DND-41 (cell line): ENCODE measurements at regions not wholly inside any gene's neighbourhood (a gene's known extent, or its start where the extent isn't known, plus 50 kb on each side); places are given as distances from the start of the nearest gene placed in this dataset.

ENCODE experiments used
- ATAC-seq: fragments of 200-7000 bp; cut with Tn5 transposase; 3 replicates; pipeline ENCODE4 v1.9.1; 2021; ENCODE audit warnings: low read depth; ENCODE audit not compliant: insufficient read depth
- DNase-seq: peaks from one replicate; pipeline ENCODE4 v3.0.0-alpha.2; 2020
- H2AFZ ChIP-seq: 2 replicates; pipeline ENCODE4 v1.6.0; 2012; ENCODE audit warnings: low read depth, low read length
- H3K27ac ChIP-seq: 2 replicates; pipeline ENCODE4 v1.5.1; 2012; ENCODE audit warnings: low read length, inconsistent platforms
- H3K27me3 ChIP-seq: fragments of 200-600 bp; sonication (generic); 2 replicates; pipeline ENCODE4 v1.6.0; 2012; ENCODE audit warnings: low read length, mild to moderate bottlenecking, inconsistent platforms; ENCODE audit not compliant: insufficient read depth, poor library complexity
- H3K36me3 ChIP-seq: 2 replicates; pipeline ENCODE4 v1.5.1; 2012; ENCODE audit warnings: low read length, inconsistent platforms; ENCODE audit not compliant: insufficient read depth
- H3K4me1 ChIP-seq: 2 replicates; pipeline ENCODE4 v1.5.1; 2012; ENCODE audit warnings: mild to moderate bottlenecking, low read length; ENCODE audit not compliant: insufficient read depth
- H3K4me2 ChIP-seq: 2 replicates; pipeline ENCODE4 v1.6.0; 2012; ENCODE audit warnings: mild to moderate bottlenecking, moderate library complexity, low read length, inconsistent platforms; ENCODE audit not compliant: insufficient read depth
- H3K4me3 ChIP-seq, 2 experiments: fragments of 200-600 bp in 1 of 2; shearing (Covaris generic) in 1 of 2; 2 replicates each; pipeline ENCODE4 v1.5.1; 2012 to 2016; ENCODE audit warnings: inconsistent platforms in 2 of 2, low read length in 2 of 2, mild to moderate bottlenecking in 2 of 2, low read depth in 1 of 2, moderate library complexity in 1 of 2
- H3K79me2 ChIP-seq: 2 replicates; pipeline ENCODE4 v1.6.0; 2012; ENCODE audit warnings: low read length, inconsistent platforms; ENCODE audit not compliant: insufficient read depth
- H3K9ac ChIP-seq: 2 replicates; pipeline ENCODE4 v1.6.0; 2012; ENCODE audit warnings: low read depth, mild to moderate bottlenecking, inconsistent platforms, low read length, moderate library complexity
- H3K9me3 ChIP-seq: 2 replicates; pipeline ENCODE4 v1.5.1; 2012; ENCODE audit warnings: low read length, moderate library complexity, mild to moderate bottlenecking, inconsistent platforms; ENCODE audit not compliant: insufficient read depth, severe bottlenecking
- H4K20me1 ChIP-seq: 2 replicates; pipeline ENCODE4 v1.6.0; 2012; ENCODE audit warnings: low read length; ENCODE audit not compliant: insufficient read depth
- CTCF ChIP-seq: IDR thresholded peaks from 2 replicates; pipeline ENCODE4 v1.5.1; 2012; ENCODE audit warnings: borderline replicate concordance, low read length, moderate library complexity, mild to moderate bottlenecking; ENCODE audit not compliant: poor library complexity, severe bottlenecking; ENCODE audit errors: extremely low read depth
- EZH2 ChIP-seq: IDR thresholded peaks from 3 replicates; pipeline ENCODE4 v1.6.1; 2012; ENCODE audit warnings: borderline replicate concordance, low read depth, mild to moderate bottlenecking, moderate library complexity, low read length, inconsistent platforms; ENCODE audit not compliant: severe bottlenecking

GRCh38 chr3:159413319-159413718, 575.3 kb upstream of the IL12A start:
- no peak for DNase-seq

GRCh38 chr3:159416856-159417255, 571.8 kb upstream of the IL12A start:
- H3K4me3 ChIP-seq, result no peak overlapping the region
- H3K9ac ChIP-seq, result no peak overlapping the region
- H3K27ac ChIP-seq, result no peak overlapping the region
- H3K27me3 ChIP-seq, result no peaks in the 10 kb centered on the region
- no peaks in the 10 kb centered on the region for H3K4me1 ChIP-seq
- H3K4me2 ChIP-seq, result no peak overlapping the region
- no peak for TF ChIP-seq CTCF
- no peak for TF ChIP-seq EZH2
- DNase-seq (no peak), ATAC-seq (no peak)
- no peaks in the 10 kb centered on the region for H4K20me1 ChIP-seq
- no peak overlapping the region for H2AFZ ChIP-seq
- no peaks in the 10 kb centered on the region for H3K79me2 ChIP-seq
- H3K36me3 ChIP-seq, result no peaks in the 10 kb centered on the region
- H3K9me3 ChIP-seq, result no peaks in the 10 kb centered on the region

More at GRCh38 chr3:159413319-159413718, 575.3 kb upstream of the IL12A start:
- no peak for ATAC-seq
- H3K27ac ChIP-seq, result no peak overlapping the region
- H3K9ac ChIP-seq, result no peak overlapping the region
- H3K9me3 ChIP-seq, result no peaks in the 10 kb centered on the region
- H3K4me1 ChIP-seq, result no peaks in the 10 kb centered on the region
- no peaks in the 10 kb centered on the region for H3K27me3 ChIP-seq
- no peaks in the 10 kb centered on the region for H4K20me1 ChIP-seq
- TF ChIP-seq EZH2 (no peak), CTCF (no peak)
- H3K4me2 ChIP-seq, result no peak overlapping the region
- H2AFZ ChIP-seq, result no peak overlapping the region
- H3K4me3 ChIP-seq, result no peak overlapping the region
- H3K36me3 ChIP-seq, result no peaks in the 10 kb centered on the region
- H3K79me2 ChIP-seq, result no peaks in the 10 kb centered on the region

- Histone ChIP-seq H3K27me3 (no peaks in the 10 kb centered on the region), H3K36me3 (no peaks in the 10 kb centered on the region), H3K4me2 (no peak overlapping the region), H3K79me2 (no peaks in the 10 kb centered on the region), H3K9ac (no peak overlapping the region), H3K4me1 (no peaks in the 10 kb centered on the region), H2AFZ (no peak overlapping the region), H3K9me3 (no peaks in the 10 kb centered on the region), H4K20me1 (no peaks in the 10 kb centered on the region), H3K4me3 (no peak overlapping the region), H3K27ac (no peak overlapping the region)
- ATAC-seq (no peak), DNase-seq (no peak)
- no peak for TF ChIP-seq CTCF
Measured at GRCh38 chr3:159417761-159418160, 570.9 kb upstream of the IL12A start.

- Histone ChIP-seq H4K20me1 (no peaks in the 10 kb centered on the region), H3K27ac (no peak overlapping the region), H2AFZ (no peak overlapping the region), H3K27me3 (no peaks in the 10 kb centered on the region), H3K79me2 (no peaks in the 10 kb centered on the region), H3K4me3 (no peak overlapping the region), H3K4me2 (no peak overlapping the region), H3K9ac (no peak overlapping the region), H3K9me3 (no peaks in the 10 kb centered on the region), H3K36me3 (no peaks in the 10 kb centered on the region), H3K4me1 (no peaks in the 10 kb centered on the region)
- no peak for TF ChIP-seq CTCF
- TF ChIP-seq EZH2, result no peak
- DNase-seq, result no peak
- ATAC-seq, result no peak
Measured at GRCh38 chr3:159418571-159419526, 569.8 kb upstream of the IL12A start.
